Inflammatory macrophage (primary cell): ENCODE measurements at regions not wholly inside any gene's neighbourhood (a gene's known extent, or its start where the extent isn't known, plus 50 kb on each side); places are given as distances from the start of the nearest gene placed in this dataset.
"Not testable (repeated sequence)": the region's sequence is repeated elsewhere in the genome, so short reads cannot be mapped to it uniquely, and the experiment has no call there.

Experiments used
- DNase-seq, 2 donors: peaks; one replicate each; pipeline ENCODE4 v3.0.0-alpha.2; 2020 to 2022

DNA sequence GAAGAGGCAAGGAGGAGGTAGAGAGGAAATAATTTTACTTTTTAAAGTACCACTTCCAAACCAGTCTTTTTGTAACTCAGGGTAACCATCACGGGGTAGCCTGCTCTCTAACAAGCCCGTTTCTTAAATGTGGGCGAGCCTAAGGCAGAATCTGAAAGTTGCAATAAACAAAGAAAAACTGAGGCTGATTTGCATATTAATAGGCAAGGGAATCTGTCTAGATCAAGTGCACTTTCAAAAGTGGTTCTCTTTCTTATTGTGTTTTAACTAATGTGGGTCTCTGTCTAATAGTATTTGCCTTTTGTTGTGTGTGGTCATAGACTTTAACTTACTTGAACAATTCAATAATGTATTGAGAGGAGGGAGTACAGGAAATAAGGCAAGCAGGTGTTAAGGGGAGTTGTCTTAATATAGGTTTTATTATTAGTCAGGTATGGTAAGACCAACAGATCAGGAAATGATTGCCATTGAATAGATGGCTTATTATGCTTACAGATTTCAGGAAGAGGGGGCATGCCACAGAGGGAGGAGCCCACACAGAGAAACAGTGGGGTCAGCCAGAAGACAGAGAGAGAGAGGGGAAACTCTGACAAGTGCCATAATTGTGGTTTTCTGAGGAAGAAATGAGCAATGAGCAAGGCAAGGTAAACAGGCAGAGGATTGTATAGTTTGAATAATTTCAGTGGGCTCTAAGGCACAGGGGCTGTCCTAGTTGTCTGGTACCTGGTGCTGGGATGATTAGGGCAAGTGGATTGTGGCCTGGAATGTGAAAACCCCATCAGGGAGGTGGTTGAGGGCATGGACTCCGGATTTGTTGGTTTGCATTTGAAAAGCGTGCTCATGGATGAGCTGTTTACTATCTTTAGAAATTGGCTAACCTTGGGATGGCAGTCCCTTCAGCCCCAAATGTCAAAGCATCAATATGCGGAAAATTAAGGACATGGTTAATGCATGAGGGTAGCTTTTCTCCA is 237.2 kb downstream of the TOX3 start:
- DNase-seq = no peak

DNA sequence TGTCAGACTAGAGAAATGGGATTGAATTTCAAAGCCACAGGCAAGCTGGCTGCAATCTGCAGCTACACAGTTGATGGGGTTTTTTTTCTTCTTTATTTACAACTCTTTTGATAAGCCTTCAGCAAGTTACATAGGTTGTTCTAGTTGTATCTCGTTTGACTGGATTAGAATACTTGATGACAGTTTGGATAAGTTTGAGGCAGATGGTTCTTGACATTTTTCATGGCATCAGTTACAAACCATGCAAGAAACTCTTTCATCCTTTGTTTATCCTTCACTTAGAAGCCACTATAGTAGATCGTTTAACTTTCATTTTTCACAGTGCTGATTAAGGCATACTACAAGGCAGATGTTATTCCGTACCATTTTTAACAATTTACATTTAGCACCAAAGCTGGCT is 238.9 kb downstream of the TOX3 start:
- no peak for DNase-seq

DNA sequence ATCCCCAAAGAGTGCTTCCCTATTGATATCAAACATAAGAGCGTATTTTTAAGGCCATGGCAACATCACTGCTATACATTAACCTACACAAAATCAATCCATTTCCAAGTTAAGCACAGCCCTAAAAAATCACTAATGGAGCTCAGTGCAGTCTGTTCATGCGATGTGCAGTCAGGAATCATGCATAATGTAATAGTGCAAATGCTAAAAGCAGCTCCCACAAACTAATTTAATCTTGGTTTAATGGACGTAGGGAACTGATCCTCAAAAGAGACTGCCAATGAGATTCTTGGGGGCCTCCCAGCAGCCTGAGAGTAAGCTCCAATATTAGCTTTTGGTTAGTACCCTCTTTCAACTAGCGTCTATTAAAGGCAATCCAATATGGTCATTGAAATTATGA is 245.9 kb downstream of the TOX3 start:
- no peak for DNase-seq

DNA sequence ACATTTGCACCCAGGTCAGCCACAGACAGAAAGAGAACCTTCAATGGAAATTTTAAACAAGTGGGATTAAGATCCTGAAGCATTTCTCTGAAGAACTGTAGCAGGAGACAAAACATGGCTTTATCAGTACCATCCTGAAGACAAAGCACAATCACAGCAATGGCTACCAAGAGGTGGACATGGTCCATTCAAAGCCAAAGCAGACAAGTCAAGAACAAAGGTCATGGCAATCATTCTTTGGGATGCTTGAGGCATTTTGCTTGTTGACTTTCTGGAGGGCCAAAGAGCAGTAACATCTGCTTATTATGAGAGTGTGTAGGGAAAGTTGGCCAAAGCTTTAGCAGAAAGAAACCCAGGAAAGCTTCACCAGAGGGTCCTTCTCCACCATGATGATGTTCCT is 248.2 kb downstream of the TOX3 start:
- no peak for DNase-seq

DNA sequence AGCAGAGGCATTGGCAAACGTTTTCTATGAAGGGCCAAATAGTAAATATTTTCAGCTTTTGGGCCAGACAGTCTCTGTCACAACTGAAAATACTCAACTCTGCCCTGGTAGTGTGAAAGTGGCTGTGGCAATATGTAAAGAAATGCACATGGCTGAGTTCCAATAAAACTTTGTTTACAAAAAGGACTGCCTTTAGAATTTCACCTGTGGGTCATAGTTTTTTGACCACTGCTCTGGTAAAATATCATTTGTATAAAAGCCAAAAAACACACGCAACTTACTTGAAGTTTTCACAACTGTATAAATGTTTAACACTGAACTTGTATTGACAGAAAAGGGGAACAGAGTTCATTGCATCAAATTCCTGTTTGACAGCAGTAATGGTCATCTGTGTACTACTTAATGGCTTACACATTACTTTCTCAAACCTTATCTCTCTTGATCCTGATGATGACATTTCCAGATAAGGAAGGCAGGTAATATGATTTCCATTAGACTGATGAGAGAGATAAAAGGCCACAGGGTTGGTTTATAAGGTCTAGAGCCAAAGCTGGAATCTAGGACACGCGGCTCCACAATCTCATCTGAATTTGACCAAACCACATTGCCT is 250.1 kb downstream of the TOX3 start:
- not testable (repeated sequence) for DNase-seq

DNA sequence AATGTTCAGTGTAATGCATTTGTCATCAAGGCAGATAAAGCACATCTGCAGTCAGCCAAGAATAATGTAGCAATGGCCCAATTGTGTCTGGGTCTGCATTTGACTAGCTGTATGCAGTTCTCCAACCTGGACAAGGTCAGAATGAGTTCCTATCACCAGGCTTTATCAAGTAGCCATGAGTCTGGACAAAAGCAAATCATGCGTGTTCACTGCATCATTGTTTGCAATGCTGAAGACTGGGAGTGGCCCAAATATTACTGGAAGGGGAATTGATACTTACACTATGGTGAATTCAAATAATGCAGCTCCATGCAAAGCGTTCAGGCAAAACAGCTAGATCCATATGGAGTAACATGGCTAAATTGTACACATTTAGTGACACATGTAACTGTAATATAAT is 250.9 kb downstream of the TOX3 start:
- no peak for DNase-seq

DNA sequence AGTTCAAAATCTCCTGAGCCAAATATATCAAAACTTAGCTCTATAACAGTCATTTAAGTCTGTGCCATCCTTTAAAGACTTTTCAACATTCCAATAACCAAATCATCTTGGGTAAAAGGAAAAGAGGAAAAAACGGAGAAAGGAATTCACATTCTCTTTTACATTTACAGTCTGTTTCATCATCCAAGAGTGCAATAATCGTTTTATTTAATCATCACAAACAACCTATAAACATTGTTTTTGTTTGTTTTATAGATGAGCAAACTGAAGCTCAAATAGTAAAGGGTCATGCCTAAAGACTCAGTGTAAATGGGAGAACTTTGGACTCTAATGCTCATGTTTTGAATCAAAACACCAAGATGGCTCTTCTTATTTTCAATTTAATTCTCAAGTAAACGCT is 252.3 kb downstream of the TOX3 start:
- no peak for DNase-seq

DNA sequence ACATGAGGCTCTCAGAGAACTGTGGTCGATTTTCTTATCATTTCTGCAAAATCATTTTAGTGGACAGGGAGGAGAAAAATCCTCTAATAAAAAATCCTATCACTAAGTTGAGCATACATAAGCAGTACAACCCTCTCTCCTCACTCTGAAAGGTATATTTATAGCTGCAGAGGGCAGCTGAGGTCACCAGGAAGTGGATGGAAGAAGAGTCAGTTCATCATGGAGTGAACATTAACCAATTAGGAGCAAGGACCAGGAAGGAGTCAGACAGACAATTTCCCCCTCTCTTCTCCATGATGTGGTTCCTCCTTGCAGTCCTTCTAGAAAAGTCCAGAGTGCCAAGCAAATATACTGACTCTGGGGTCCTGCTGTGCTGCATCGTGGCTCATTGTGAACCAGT is 253.7 kb downstream of the TOX3 start:
- no peak for DNase-seq

DNA sequence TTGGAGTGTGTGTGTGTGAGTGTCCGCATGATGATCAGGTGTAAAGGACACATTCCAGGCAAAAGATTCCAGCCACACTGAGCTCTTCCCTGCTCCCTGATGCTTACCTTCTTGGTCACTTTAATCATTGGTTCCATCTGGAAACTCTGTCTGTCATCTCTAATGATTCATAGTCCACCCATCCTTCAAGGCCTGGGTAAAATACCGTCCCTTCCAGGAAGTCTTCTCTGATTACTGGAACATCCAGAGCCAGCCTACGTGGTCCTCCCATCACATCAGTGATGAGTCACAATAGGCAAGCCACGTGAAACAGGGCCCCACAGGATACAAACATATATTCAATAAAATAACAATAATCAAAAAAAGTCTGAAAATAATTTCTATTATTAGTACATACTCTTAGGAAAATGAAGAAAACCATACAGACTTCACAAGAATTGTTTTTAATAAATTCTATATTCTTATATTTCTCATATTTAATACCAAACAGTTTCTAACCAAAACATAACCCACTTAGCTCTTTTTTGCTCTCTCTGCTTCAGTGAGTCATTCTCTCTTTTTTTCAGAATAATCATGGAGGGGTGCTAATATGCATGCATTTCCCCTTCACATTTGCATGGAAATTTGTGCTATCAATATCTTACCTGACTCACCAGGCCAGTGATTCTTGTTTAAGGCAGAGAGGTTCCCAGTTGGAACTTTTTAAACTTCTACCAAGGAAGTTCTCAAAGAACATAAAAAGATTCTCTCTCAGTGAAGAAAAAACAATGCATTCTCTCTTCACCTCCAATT is 263.2 kb downstream of the TOX3 start:
- DNase-seq = no peak

DNA sequence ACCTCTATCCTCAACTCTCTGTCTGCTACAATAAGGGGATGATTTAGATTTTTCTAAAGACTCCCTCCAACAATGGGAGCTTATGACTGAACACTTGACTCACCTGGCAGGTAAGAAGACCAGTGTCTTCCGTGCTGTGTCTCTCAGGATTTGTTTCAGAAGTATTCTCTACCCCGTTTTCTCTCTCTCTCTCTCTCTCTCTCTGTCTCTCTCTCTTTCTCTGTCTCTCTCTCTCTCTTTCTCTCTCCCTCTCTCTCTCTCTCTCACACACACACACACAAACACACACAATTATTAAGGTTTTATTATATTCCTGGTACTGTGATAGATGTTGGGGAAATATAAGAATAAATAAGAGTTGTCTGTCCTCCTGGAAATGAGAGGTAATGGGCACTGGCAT is 263.9 kb downstream of the TOX3 start:
- DNase-seq = no peak

DNA sequence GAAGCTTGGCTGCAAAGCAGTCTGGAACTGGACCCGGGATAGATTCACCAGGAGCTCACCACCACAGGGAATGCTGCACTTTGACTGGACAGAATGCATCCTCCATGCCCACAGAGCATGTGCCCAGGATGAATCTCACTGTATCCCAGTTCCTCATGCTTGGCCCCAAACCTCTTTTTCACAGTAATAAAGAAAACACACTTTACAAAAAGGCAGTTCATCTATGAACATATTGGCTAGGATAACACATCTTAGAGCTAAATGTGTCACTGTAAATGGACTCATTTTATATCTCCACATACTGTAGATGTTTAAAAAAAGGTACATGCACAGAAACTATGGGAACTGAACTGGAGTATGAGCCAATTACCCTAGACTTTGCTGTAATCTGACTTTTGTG is 266.9 kb downstream of the TOX3 start:
- DNase-seq = no peak

DNA sequence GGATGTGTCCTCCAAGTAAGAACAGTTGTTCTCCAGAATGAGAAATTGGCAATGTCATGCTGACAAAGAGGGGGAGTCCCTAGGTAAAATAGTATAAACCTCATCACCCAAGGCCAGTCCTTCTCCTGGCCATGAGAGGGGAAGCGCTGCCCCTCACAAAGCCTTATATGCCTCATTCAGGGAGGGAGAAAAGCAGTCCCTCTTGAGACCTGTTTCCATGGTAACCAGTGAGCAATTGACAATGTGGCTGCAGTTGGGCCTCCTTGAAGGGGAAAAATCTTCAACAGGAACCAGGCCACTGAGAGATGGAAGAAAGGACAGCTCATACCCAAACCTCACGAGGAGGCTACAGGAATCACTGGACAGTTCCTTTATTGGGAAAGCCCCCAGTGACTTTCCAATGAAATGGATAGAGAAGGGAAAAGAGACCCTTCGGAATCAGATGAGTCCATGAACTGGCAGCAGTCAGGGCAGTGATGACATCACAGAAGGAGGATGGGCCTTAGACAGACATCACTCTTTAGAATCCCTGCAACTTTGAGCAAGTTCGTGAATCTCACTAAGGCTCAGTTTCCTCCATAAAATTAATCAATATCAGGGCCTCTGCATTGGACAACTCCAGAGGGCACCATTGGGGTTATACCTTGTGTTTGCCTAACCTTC is 275.7 kb downstream of the TOX3 start:
- DNase-seq = no peak

DNA sequence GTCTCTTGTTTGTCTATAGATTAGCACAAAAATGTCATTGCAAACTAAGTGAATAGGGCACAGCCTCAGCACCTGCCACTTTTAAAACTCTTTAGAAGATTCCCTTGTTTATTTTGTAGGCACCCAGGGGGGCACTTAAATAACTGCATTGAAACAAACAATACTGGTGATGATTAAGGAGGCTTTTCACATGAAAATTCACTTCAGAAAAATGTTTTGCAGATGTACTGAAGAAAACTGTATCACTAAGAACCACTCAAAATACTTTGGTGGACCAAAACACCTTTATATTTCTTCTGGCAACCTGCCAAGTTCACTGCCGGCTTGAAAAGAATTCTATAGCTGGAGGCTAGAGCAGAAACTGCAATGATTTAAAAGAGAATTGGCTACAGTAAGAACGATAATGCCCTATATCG is 281.5 kb downstream of the TOX3 start:
- DNase-seq = no peak

DNA sequence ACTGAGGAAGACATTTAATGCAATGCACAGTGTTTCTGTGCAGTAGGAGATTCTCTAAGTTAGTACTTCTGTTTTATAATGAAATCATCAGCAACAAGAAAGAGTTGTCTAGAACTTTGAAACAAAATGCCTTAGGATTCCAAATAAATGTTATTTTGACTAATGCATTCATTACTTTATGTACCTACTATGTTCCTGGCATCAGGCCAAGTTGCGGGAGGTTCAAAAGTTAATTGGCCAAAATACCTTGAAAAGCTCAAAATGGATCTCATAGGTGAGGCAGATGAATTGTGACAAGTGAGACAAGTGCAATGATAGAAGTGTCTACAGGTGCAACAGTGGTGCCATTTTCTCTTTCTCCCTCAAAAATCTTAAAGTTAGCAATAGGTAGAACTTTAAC is 289.4 kb downstream of the TOX3 start:
- DNase-seq = no peak

DNA sequence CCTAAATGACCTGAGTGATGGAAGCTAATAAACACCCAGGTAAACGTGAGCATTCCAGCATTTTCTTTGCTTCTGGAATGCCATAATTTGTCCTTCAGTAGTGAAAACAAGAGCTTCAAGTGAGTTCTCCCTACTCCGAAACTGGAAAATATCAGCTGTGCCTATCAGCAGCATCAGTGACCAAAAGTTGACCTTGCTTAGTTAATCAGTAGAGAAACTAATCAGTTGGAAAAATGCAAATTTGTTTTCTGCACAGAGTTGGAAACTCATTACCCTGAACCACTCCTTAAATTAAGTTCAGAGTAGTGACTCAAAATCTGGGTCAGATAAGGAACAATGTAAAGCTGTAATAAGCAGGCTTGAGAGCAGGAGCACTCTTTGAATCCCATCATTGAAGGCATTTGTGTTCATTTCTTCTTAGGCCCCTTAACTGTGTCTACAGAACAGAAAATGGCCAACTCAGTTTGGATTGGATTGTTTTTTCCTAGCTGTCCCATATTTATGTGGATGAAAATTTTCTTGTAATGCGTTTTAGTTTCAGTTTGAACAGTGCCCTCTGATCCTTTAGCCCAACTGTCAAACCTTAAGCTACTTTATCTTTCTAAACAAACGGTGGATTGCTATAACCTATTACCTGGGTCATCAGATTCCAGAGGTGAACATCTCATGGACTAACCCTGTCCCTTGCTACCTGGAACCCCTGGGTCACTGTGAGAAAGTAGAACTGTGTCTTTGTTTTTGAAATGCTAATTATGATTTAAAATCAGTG is 290.4 kb downstream of the TOX3 start:
- DNase-seq = no peak

DNA sequence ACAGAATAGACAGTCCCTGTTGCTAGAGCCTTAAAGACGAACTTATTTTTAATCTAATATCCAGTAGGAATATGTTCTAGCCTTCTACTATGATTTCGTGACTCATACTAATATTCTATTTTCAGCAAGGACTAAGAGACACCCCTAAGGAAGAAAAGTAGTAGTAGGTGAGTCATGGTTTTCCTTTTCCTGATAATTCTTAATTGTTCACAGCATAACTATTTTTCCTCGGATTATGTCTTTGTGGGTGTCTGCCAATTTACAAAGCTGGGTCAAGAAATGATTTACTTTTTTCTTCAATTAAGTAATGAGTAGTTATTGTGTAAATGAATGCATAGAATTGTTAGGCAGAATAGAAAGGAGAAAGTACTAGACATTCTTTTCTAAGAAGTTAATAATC is 292.2 kb downstream of the TOX3 start:
- no peak for DNase-seq

DNA sequence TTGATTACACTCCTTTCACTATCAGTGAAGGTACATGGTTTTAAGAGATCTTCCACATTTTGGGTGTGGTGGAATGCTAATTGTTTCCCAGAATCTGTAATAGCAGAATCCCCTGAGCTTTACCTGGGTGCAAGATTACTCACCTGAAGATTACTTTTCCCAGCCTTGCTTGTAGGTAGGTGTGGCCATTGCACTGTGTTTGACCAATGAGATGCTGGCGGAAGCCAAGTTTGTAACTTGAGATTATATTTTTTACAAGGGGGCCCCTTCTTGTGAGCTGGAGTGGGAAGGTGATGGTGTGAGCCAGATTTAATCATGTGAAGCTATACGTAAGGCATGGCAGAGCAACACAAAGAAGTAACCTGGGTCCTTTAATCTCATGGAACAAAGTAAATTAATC is 294.3 kb downstream of the TOX3 start:
- no peak for DNase-seq

DNA sequence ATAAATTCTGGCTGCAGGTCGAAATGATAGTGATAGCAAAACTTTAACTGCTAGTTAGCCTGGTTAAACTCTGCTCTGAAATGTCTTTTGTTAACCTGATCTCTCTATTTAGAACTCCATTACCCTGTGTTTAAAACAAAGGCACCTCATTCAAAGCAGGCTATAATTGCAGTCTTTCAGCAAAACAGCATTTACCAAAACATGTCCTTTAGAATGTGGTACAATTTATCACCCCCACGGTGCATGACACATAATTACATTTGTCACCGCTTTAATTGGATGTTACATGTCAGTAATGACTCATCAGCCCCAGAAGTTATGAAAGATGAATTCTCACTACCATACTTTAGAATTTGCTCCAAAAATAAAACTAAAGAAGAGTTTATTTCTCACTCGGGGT is 295.4 kb downstream of the TOX3 start:
- DNase-seq = no peak

DNA sequence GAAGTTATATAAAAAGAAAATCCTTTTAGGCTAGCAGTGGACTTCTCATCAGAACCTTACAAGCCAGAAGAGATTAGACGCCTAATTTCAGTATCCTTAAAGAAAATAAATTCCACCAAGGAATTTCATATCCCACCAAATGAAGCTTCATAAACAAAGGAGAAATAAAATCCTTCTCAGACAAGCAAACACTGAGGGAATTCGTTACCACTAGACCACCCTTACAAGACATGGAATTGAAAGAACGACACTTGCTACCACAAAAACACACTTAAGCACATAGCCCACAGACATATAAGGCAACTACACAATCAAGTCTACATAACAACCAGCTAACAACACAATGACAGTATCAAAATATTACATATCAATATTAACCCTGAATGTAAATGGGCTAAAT is 299.2 kb downstream of the TOX3 start:
- DNase-seq = no peak

DNA sequence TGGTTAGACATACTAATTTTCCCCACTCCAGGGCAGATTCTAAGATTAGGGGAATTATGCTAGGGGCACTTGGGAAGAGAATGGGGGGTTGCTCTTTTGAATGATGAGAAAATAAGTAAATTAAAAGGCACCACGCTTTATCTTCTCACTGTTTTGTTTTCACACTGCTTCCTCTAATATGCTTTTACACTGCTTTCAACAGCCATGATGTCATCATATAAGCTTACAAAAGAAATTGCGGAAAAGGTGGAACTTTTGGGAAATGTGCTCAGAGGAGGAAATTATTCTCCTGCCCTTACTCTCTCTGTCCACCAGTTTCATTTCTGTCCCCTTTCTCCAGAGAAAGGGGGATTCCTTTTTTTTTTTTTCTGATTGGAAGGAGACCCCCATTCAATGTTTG is 308.2 kb downstream of the TOX3 start:
- no peak for DNase-seq

DNA sequence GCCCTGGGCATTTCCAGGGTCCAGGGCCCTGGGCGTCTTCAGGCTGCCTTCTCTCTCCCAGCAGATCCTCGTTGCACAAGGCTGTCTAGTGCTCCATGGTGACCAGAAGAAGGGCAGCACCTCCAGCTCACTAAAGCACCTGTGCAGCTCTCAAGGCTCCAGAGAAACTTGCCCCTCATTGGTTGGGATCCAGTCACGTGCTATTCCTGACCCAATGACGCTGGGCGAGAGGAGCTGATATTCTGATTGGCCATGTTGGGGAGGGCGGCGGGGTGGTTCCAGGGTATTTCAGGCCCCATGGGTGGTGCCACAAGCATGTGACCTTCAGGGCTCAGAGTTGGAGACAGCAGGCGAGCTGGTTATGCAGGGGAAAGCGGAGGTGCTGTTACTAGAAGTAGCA is 309.1 kb downstream of the TOX3 start:
- no peak for DNase-seq

DNA sequence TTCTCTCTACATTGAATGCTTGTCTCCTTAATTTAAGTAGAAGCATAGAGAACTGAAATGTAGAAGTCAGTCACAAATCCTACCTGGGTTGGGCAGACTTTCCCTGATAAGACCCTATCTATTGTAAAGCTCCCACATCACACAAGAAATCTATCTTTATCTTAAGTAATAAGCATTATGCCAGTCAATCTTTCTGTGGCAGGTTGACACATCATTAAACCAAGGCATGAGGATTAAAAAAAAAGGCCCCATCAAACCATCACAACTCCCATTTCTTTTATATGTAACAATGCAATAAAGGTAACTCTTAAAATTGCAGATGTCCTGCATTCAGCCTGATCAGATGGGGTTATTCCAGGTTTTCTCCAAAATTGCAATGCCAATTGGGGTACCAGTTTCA is 311.8 kb downstream of the TOX3 start:
- no peak for DNase-seq
